BE2C (cell line): ENCODE measurements at regions not wholly inside any gene's neighbourhood (a gene's known extent, or its start where the extent isn't known, plus 50 kb on each side); places are given as distances from the start of the nearest gene placed in this dataset.

ENCODE experiments used
- DNase-seq: peaks from one replicate; pipeline ENCODE4 v3.0.0-alpha.2; 2020
- H3K27me3 ChIP-seq: fragments of 250-450 bp; sonication (Bioruptor Pico); 2 replicates; pipeline ENCODE4 v1.5.1; 2020; ENCODE audit warnings: mild to moderate bottlenecking
- H3K36me3 ChIP-seq: fragments of 250-450 bp; sonication (Bioruptor Pico); 2 replicates; pipeline ENCODE4 v1.5.1; 2020; ENCODE audit warnings: mild to moderate bottlenecking
- H3K4me1 ChIP-seq: fragments of 250-450 bp; sonication (Bioruptor Pico); 2 replicates; pipeline ENCODE4 v1.5.1; 2020
- H3K4me3 ChIP-seq: 2 replicates; pipeline ENCODE4 v1.5.1; 2011; ENCODE audit warnings: low read depth, low read length
- H3K9me3 ChIP-seq: fragments of 250-450 bp; sonication (Bioruptor Pico); 2 replicates; pipeline ENCODE4 v1.5.1; 2020
- TF ChIP-seq, protein P1 (sequence below): IDR thresholded peaks from 2 replicates; pipeline ENCODE4 v1.5.1; 2012; ENCODE audit warnings: mild to moderate bottlenecking, low read depth, low read length

DNA sequence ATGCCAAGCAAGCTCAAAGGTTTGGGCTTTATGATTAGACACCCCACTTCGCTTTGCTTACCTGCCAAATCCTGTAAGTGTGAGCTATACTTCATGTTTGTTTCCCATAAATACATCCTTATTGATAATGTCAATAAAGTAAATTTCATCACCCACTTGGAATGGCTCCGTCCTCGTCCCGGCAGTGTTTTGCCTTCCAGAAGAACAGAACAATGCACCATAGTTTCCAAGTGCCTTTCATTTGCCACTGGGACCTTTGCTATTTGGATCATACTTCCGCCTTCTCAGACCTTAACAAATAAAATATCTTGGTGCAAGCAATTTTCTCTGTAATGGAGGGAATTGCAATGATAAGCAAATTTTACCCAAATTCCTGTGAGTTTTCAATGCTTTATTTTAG is 229.3 kb downstream of the PIK3R1 start:
- H3K27me3 ChIP-seq = no peaks in the 10 kb centered on the region
- no peak for DNase-seq
- no peak overlapping the region for H3K4me3 ChIP-seq
- H3K4me1 ChIP-seq = peaks cover 13% of the 10 kb centered on the region
- TF ChIP-seq, protein P1, sequence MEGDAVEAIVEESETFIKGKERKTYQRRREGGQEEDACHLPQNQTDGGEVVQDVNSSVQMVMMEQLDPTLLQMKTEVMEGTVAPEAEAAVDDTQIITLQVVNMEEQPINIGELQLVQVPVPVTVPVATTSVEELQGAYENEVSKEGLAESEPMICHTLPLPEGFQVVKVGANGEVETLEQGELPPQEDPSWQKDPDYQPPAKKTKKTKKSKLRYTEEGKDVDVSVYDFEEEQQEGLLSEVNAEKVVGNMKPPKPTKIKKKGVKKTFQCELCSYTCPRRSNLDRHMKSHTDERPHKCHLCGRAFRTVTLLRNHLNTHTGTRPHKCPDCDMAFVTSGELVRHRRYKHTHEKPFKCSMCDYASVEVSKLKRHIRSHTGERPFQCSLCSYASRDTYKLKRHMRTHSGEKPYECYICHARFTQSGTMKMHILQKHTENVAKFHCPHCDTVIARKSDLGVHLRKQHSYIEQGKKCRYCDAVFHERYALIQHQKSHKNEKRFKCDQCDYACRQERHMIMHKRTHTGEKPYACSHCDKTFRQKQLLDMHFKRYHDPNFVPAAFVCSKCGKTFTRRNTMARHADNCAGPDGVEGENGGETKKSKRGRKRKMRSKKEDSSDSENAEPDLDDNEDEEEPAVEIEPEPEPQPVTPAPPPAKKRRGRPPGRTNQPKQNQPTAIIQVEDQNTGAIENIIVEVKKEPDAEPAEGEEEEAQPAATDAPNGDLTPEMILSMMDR = no peak
- no peaks in the 10 kb centered on the region for H3K36me3 ChIP-seq
- no peaks in the 10 kb centered on the region for H3K9me3 ChIP-seq

DNA sequence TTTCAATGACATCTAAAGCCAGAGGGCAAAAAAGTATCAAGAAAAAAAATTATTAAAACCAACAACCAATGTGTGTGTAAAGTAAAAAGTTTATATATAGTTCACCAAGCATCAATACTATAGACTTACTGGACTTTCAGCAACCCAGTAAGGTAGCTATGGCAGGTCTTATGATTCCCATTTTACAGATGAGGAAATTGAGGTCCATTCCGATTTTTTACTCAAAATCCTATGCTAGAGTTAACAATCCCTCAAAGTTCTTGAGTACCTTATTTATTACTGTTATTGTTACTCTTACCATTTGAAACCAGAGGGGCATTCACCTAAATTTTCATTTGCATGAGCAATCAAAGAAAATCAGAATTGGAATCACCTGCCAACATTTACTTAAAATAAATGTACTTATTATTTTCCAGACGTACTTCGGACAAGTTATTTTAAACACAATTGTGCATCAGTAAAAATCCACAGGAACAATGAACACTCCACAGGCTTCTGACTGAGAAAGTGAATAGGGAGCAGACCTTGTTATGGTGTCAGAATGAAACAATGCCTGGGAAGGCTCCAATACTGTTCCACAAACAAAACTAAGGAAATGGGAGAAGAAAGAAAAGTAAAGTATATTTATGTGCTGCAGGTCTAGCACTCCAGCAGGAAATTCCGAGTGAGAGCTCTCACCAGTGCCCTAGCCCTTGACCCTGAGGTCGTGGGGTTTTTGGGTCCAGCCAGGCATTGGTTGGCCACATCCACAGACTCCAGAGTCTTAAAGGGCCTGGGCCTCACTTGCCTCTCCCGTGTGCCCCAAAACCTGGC is 229.9 kb downstream of the PIK3R1 start:
- Histone ChIP-seq H3K4me1 (peaks cover 13% of the 10 kb centered on the region), H3K9me3 (no peaks in the 10 kb centered on the region), H3K27me3 (no peaks in the 10 kb centered on the region), H3K36me3 (no peaks in the 10 kb centered on the region), H3K4me3 (no peak overlapping the region)
- TF ChIP-seq, protein P1 = no peak
- no peak for DNase-seq

DNA sequence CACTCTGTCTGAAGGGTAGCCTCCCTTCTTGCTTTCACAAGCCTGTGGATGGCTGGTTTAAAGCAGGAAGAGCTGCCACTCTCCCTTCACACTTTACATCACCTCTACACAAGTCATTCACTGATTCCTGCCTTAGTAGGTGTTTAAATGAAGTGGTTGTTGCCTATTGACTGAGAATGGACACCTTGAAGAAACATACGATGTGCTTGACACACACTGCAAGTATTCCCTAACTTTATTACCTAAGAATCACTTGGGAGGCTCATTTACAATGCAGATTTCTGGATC is 230.5 kb downstream of the PIK3R1 start:
- DNase-seq = no peak
- H3K27me3 ChIP-seq = no peaks in the 10 kb centered on the region
- H3K9me3 ChIP-seq = no peaks in the 10 kb centered on the region
- TF ChIP-seq, protein P1 = no peak
- no peaks in the 10 kb centered on the region for H3K36me3 ChIP-seq
- H3K4me1 ChIP-seq = peaks cover 13% of the 10 kb centered on the region
- H3K4me3 ChIP-seq = no peak overlapping the region

DNA sequence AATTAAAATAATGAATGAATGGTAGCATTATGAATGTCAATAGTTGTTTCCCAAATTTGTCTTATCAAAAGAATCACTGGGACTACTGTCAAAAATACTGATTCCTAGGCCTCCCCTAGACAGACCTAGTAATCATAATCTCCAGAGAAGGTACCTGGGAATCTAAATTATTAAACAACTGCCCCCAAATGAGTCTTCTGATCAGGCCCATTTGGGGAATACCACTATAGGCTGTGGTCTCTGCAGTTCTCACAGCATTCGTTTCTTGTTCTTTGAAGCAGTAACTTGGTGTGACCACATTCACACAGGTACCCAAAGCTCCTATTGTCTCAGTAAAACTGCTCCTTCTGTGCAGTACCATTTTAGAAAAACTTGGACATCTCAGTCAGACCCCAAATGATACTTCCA is 230.9 kb downstream of the PIK3R1 start:
- DNase-seq = no peak
- Histone ChIP-seq H3K9me3 (no peaks in the 10 kb centered on the region), H3K27me3 (no peaks in the 10 kb centered on the region), H3K4me3 (no peak overlapping the region), H3K36me3 (no peaks in the 10 kb centered on the region), H3K4me1 (peaks cover 13% of the 10 kb centered on the region)
- TF ChIP-seq, protein P1 = no peak

DNA sequence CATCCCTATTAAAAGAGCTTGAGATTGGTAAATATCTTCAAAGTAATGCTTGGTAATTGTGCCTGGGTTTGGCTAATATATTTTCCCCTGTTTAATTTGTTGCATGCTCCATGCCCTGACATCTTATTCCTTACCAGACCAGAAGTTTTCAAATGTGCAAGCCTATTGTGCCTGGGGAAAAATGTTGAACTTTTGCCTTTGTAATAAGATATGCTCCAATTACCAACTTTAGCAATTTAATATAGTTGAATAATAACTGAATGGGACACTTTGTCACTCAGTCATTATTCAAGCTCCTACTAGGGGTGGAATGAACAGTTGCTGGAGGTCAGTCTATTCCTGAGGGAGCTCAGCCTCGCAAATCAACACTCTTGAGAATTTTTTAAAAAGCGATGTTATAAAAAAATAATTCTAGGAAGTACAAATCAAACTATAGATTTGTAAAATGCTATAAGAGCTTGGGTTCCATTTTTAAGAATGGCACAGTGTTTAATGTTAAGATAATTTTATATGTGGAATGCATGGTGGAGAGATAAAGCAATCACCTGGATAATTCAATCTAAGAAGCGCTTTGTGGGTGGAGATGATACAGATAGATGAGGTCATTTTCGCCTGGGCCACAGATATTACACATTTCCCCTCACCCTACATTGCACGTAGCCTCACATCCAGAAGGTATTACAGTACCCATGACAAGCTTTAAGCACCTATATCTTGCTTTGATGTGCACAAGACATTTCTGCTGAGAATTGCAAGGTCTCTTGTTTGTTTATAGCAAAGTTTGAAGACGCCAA is 231.8 kb downstream of the PIK3R1 start:
- Histone ChIP-seq H3K4me3 (no peak overlapping the region), H3K36me3 (no peaks in the 10 kb centered on the region), H3K9me3 (no peaks in the 10 kb centered on the region), H3K4me1 (peaks cover 13% of the 10 kb centered on the region), H3K27me3 (no peaks in the 10 kb centered on the region)
- TF ChIP-seq, protein P1 = no peak
- DNase-seq = no peak

DNA sequence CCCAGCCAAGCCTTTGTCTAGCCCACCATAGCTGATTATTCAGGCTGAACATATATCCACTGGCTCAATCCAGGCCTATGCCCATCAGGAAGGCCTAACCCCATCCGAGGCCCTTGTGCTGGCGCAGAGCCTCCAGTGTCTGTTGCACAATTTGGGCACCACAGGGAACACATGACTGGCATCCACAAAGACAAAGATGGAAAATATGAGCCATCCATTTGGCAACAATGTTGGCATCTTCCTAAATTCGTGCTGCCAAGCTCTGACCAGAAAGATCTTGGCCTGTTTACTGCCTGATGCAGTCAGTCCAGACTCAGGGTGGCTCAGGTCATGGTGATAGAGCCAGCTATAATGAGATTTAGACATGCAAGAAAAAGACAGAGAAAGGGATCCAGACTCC is 233.8 kb downstream of the PIK3R1 start:
- Histone ChIP-seq H3K4me1 (peaks cover 13% of the 10 kb centered on the region), H3K27me3 (no peaks in the 10 kb centered on the region), H3K9me3 (no peaks in the 10 kb centered on the region), H3K36me3 (no peaks in the 10 kb centered on the region), H3K4me3 (no peak overlapping the region)
- DNase-seq = no peak
- TF ChIP-seq, protein P1 = no peak
